Natural killer cell (primary cell): ENCODE measurements at regions not wholly inside any gene's neighbourhood (a gene's known extent, or its start where the extent isn't known, plus 50 kb on each side); places are given as distances from the start of the nearest gene placed in this dataset.

Experiments used
- ATAC-seq, 3 donors: fragments of 150-1000 bp in 2 of 3; fragments of 200-7000 bp in 1 of 3; cut with Tn5 transposase; 1 replicate in 1 of 3; 2 replicates in 2 of 3; pipeline ENCODE4 v1.10.0; 2021; ENCODE audit warnings: mild to moderate bottlenecking in 2 of 3, moderate library complexity in 2 of 3
- DNase-seq, 2 donors: peaks; one replicate each; pipeline versions ENCODE4 v3.0.0 to v3.0.0-alpha.2; 2013 to 2021; ENCODE audit warnings: mixed read lengths in 1 of 2
- H3K27ac ChIP-seq: one replicate; pipeline ENCODE4 v1.5.1; 2013; ENCODE audit warnings: mild to moderate bottlenecking, low read length
- H3K27me3 ChIP-seq: one replicate; pipeline ENCODE4 v1.6.1; 2013; ENCODE audit warnings: low read length; ENCODE audit not compliant: control insufficient read depth, insufficient read depth
- H3K36me3 ChIP-seq: one replicate; pipeline ENCODE4 v1.6.1; 2013; ENCODE audit warnings: low read length; ENCODE audit not compliant: control insufficient read depth, insufficient read depth
- H3K4me1 ChIP-seq: one replicate; pipeline ENCODE4 v1.6.1; 2013; ENCODE audit warnings: low read length; ENCODE audit not compliant: control insufficient read depth, insufficient read depth
- H3K4me3 ChIP-seq: one replicate; pipeline ENCODE4 v1.5.1; 2013; ENCODE audit warnings: low read length
- H3K9me3 ChIP-seq: one replicate; pipeline ENCODE4 v1.6.1; 2013; ENCODE audit warnings: low read length; ENCODE audit not compliant: control insufficient read depth, insufficient read depth
- H3K27ac Mint-ChIP-seq, 2 donors: one replicate each; pipeline ENCODE4 v1.8.0; 2022; ENCODE audit warnings: mild to moderate bottlenecking in 2 of 2, mixed read lengths in 2 of 2, moderate library complexity in 1 of 2
- H3K27me3 Mint-ChIP-seq, 2 donors: one replicate each; pipeline ENCODE4 v1.8.0; 2022; ENCODE audit warnings: low read depth in 2 of 2, mixed read lengths in 2 of 2
- H3K36me3 Mint-ChIP-seq: one replicate; pipeline ENCODE4 v1.8.0; 2022; ENCODE audit warnings: mixed read lengths
- H3K4me1 Mint-ChIP-seq, 2 donors: one replicate each; pipeline ENCODE4 v1.8.0; 2022; ENCODE audit warnings: mixed read lengths in 2 of 2
- H3K4me3 Mint-ChIP-seq: one replicate; pipeline ENCODE4 v1.8.0; 2022; ENCODE audit warnings: mild to moderate bottlenecking, moderate library complexity, mixed read lengths
- H3K9me3 Mint-ChIP-seq, 2 donors: one replicate each; pipeline ENCODE4 v1.8.0; 2022; ENCODE audit warnings: mixed read lengths in 2 of 2
- WGBS: methylation state at CpG from one replicate; pipeline ENCODE4 v1.1.7; 2013; ENCODE audit warnings: missing lambda C conversion rate; ENCODE audit not compliant: insufficient coverage; 5-methylcytosine and 5-hydroxymethylcytosine counted together
- intact Hi-C: fragments of 100-400 bp; cut with micrococcal nuclease; formaldehyde crosslinking; loops from one replicate; pipeline ENCODE4 v1.14.2; 2022
- TF ChIP-seq, protein P1 (sequence below): fragments of 200-600 bp; IDR thresholded peaks from one replicate; pipeline ENCODE4 v1.8.0; 2022; ENCODE audit warnings: antibody characterized with exemption

GRCh38 chr5:74454263-74455030 is 186.1 kb downstream of the ENC1 start:
- no peak overlapping the region for H3K4me3 Mint-ChIP-seq
- H3K27ac ChIP-seq, result no peak overlapping the region
- H3K27me3 Mint-ChIP-seq, result peaks cover 0 to 5% of the 10 kb centered on the region in 2 donors
- no peaks in the 10 kb centered on the region for H3K4me1 ChIP-seq
- intact Hi-C loops, result no loop called here
- no peaks in the 10 kb centered on the region for H3K9me3 Mint-ChIP-seq
- ATAC-seq (no peak), DNase-seq (no peak)
- H3K36me3 Mint-ChIP-seq, result no peaks in the 10 kb centered on the region
- WGBS, result 77% methylated on average over 5 of the region's 7 CpGs
- no peak overlapping the region for H3K27ac Mint-ChIP-seq
- no peaks in the 10 kb centered on the region for H3K9me3 ChIP-seq
- peaks cover 0 to 11% of the 10 kb centered on the region in 2 donors for H3K4me1 Mint-ChIP-seq
- TF ChIP-seq, protein P1, sequence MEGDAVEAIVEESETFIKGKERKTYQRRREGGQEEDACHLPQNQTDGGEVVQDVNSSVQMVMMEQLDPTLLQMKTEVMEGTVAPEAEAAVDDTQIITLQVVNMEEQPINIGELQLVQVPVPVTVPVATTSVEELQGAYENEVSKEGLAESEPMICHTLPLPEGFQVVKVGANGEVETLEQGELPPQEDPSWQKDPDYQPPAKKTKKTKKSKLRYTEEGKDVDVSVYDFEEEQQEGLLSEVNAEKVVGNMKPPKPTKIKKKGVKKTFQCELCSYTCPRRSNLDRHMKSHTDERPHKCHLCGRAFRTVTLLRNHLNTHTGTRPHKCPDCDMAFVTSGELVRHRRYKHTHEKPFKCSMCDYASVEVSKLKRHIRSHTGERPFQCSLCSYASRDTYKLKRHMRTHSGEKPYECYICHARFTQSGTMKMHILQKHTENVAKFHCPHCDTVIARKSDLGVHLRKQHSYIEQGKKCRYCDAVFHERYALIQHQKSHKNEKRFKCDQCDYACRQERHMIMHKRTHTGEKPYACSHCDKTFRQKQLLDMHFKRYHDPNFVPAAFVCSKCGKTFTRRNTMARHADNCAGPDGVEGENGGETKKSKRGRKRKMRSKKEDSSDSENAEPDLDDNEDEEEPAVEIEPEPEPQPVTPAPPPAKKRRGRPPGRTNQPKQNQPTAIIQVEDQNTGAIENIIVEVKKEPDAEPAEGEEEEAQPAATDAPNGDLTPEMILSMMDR, result no peak
- H3K36me3 ChIP-seq, result no peaks in the 10 kb centered on the region
- no peak overlapping the region for H3K4me3 ChIP-seq
- H3K27me3 ChIP-seq, result no peaks in the 10 kb centered on the region

GRCh38 chr5:74452856-74453255 is 187.7 kb downstream of the ENC1 start:
- TF ChIP-seq, protein P1, result no peak
- no peak for DNase-seq
- intact Hi-C loops, result no loop called here
- Histone ChIP-seq H3K9me3 (no peaks in the 10 kb centered on the region), H3K4me1 (no peaks in the 10 kb centered on the region), H3K4me3 (no peak overlapping the region), H3K27ac (no peak overlapping the region), H3K27me3 (no peaks in the 10 kb centered on the region), H3K36me3 (no peaks in the 10 kb centered on the region)
- peaks cover 4 to 11% of the 10 kb centered on the region in 2 donors for H3K4me1 Mint-ChIP-seq
- H3K36me3 Mint-ChIP-seq, result no peaks in the 10 kb centered on the region
- H3K27ac Mint-ChIP-seq, result no peak overlapping the region
- peaks cover 0 to 2% of the 10 kb centered on the region in 2 donors for H3K27me3 Mint-ChIP-seq
- no peak for ATAC-seq
- no peaks in the 10 kb centered on the region for H3K9me3 Mint-ChIP-seq
- WGBS, result 49% methylated on average over 5 of the region's 5 CpGs
- H3K4me3 Mint-ChIP-seq, result no peak overlapping the region

DNA sequence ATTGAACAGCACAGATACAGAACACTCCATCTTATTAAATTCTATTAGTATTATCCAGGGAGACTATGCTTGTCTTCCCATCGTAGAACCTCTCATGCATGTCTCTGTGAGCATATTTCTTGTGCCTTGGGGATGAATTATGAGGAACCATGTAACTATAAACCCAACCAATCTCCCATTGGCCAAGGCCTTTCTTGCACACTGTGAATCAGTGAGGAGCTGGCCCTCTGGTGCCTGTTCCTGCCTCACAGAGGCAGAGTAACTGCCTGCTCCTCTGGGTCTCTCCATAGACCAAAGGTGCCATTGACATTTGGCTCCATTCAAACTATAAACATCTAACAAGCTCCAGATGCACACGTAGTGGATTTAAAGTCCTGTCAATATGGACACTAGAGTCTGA is 190.4 kb downstream of the ENC1 start:
- Mint-ChIP-seq H3K4me1 (peaks cover 4 to 7% of the 10 kb centered on the region in 2 donors), H3K9me3 (no peaks in the 10 kb centered on the region), H3K36me3 (no peaks in the 10 kb centered on the region), H3K4me3 (no peak overlapping the region), H3K27me3 (peaks cover 0 to 2% of the 10 kb centered on the region in 2 donors), H3K27ac (no peak overlapping the region)
- ATAC-seq (no peak), DNase-seq (no peak)
- intact Hi-C loops, result no loop called here
- Histone ChIP-seq H3K4me1 (no peaks in the 10 kb centered on the region), H3K27me3 (no peaks in the 10 kb centered on the region), H3K4me3 (no peak overlapping the region), H3K27ac (no peak overlapping the region), H3K36me3 (no peaks in the 10 kb centered on the region), H3K9me3 (no peaks in the 10 kb centered on the region)
- TF ChIP-seq, protein P1, result no peak
- WGBS, result 100% methylated on average over 1 of the region's 2 CpGs
